GM18909 (cell line): ENCODE measurements at regions not wholly inside any gene's neighbourhood (a gene's known extent, or its start where the extent isn't known, plus 50 kb on each side); places are given as distances from the start of the nearest gene placed in this dataset.
"Not testable (repeated sequence)": the region's sequence is repeated elsewhere in the genome, so short reads cannot be mapped to it uniquely, and the experiment has no call there.

Experiments used
- ATAC-seq: cut with Tn5 transposase; IDR thresholded peaks from one replicate; pipeline ENCODE4 v1.9.1; 2021; ENCODE audit warnings: mild to moderate bottlenecking; ENCODE audit not compliant: unreplicated experiment, poor library complexity

- no peak for ATAC-seq
These were observed 65.8 kb downstream of the SPIN4 start for GRCh38 chrX:63285375-63285774.

GRCh38 chrX:63284659-63285058, 66.5 kb downstream of the SPIN4 start:
- no peak for ATAC-seq

- ATAC-seq: no peak
These were observed 67.8 kb downstream of the SPIN4 start for GRCh38 chrX:63283348-63283747.

- ATAC-seq: no peak
These were observed 68.3 kb downstream of the SPIN4 start for GRCh38 chrX:63282828-63283227.

GRCh38 chrX:63282077-63282476, 69.1 kb downstream of the SPIN4 start:
- no peak for ATAC-seq

- ATAC-seq: no peak
These were observed 69.7 kb downstream of the SPIN4 start for GRCh38 chrX:63281465-63281864.

- ATAC-seq: not testable (repeated sequence)
These were observed 73.7 kb downstream of the SPIN4 start for GRCh38 chrX:63277394-63277793.

- peak; percentile 74 for ATAC-seq
These were observed 76.0 kb downstream of the SPIN4 start for GRCh38 chrX:63275127-63275526.

GRCh38 chrX:63270873-63271272, 80.3 kb downstream of the SPIN4 start:
- ATAC-seq: no peak

- no peak for ATAC-seq
These were observed 93.0 kb downstream of the SPIN4 start for GRCh38 chrX:63258144-63258543.

- ATAC-seq: peak; percentile 100
These were observed 100.8 kb downstream of the SPIN4 start for GRCh38 chrX:63250253-63250868.

- ATAC-seq: not testable (repeated sequence)
These were observed 108.4 kb downstream of the SPIN4 start for GRCh38 chrX:63242689-63243088.

- not testable (repeated sequence) for ATAC-seq
These were observed 115.2 kb downstream of the SPIN4 start for GRCh38 chrX:63235963-63236362.

GRCh38 chrX:63233013-63233412, 118.1 kb downstream of the SPIN4 start:
- not testable (repeated sequence) for ATAC-seq

GRCh38 chrX:63218202-63218601, 132.9 kb downstream of the SPIN4 start:
- ATAC-seq: not testable (repeated sequence)

- ATAC-seq: not testable (repeated sequence)
These were observed 133.6 kb downstream of the SPIN4 start for GRCh38 chrX:63217549-63217948.

GRCh38 chrX:63209645-63210044, 141.5 kb downstream of the SPIN4 start:
- ATAC-seq: peak; percentile 45

- ATAC-seq: peak; percentile 70
These were observed 142.0 kb downstream of the SPIN4 start for GRCh38 chrX:63209128-63209527.

- not testable (repeated sequence) for ATAC-seq
These were observed 146.7 kb downstream of the SPIN4 start for GRCh38 chrX:63204266-63205074.

GRCh38 chrX:63201987-63202386, 149.1 kb downstream of the SPIN4 start:
- not testable (repeated sequence) for ATAC-seq

GRCh38 chrX:63198693-63199092, 152.4 kb downstream of the SPIN4 start:
- not testable (repeated sequence) for ATAC-seq
